ENCODE measurements at regions not wholly inside any gene's neighbourhood (a gene's known extent, or its start where the extent isn't known, plus 50 kb on each side); places are given as distances from the start of the nearest gene placed in this dataset.

- H3K36me3 ChIP-seq (ENCODE audit: control insufficient read depth, insufficient read depth, low read length), result no peaks in the 10 kb centered on the region
- no peak overlapping the region for H2AK5ac ChIP-seq (ENCODE audit: low read depth, low read length)
- in situ Hi-C loops (cut with MboI; ENCODE audit: low sequenced_read_pairs), result no loop called here
- dilution Hi-C loops (cut with HindIII; ENCODE audit: low sequenced_read_pairs, unreplicated experiment), result no loop called here
- intact Hi-C loops (cut with micrococcal nuclease), result no loop called here
- whole genome bisulfite sequencing, 2 experiments (ENCODE audit: extremely low coverage in 2 of 2, insufficient read length in 1 of 2), result no CpG with 5 or more reads among the region's 1 CpG
- peaks cover 3% of the 10 kb centered on the region for H3K9me3 ChIP-seq (ENCODE audit: control insufficient read depth, insufficient read depth, low read length)
- ChIA-PET POLR2A (ENCODE audit: unreplicated experiment) (no interaction called here), CTCF (interaction anchor here (0.6 kb wide), 1 partner anchor 809 kb away, joined by 6 read pairs; no protein-coding TSS in a partner anchor)
- TF ChIP-seq POLR2A (IDR thresholded peaks at IDR 0.05; ENCODE audit: low read depth, low read length), result no peak
- no peak overlapping the region for H4K91ac ChIP-seq (ENCODE audit: insufficient read depth, low read depth, low read length)
- H2BK120ac ChIP-seq (ENCODE audit: low read depth, low read length), result no peak overlapping the region
- no peaks in the 10 kb centered on the region for H3K9me1 ChIP-seq (ENCODE audit: insufficient read depth, low read length)
- H3K27me3 ChIP-seq (ENCODE audit: control insufficient read depth, insufficient read depth, low read length), result peaks cover 5% of the 10 kb centered on the region; the same call in 1 of the 2 replicates
- no peak overlapping the region for H3K27ac ChIP-seq (ENCODE audit: insufficient read depth, low read length)
- no TSS peak for BruUV-seq (replicated peaks)
- 0 out of 2 replicates have a peak overlapping the region, but pooled peaks have one; percentile 3 for H3K14ac ChIP-seq (replicated peaks; ENCODE audit: low read depth, low read length)
- no peak for ATAC-seq (ENCODE audit: low read depth)
- no peaks in the 10 kb centered on the region for H3K79me1 ChIP-seq (ENCODE audit: low read depth in 1 of 2, low read length in 2 of 2)
- H3K9ac ChIP-seq (ENCODE audit: low read depth, low read length), result no peak overlapping the region
- H3K56ac ChIP-seq (ENCODE audit: extremely low read depth, insufficient read depth, low read length), result no peak overlapping the region
- H4K8ac ChIP-seq (ENCODE audit: low read depth in 2 of 2, low read length in 2 of 2), result no peak overlapping the region
- H4K5ac ChIP-seq (ENCODE audit: low read depth, low read length), result no peak overlapping the region
- H3K4me2 ChIP-seq (ENCODE audit: low read depth, low read length), result no peak overlapping the region
- H3K4me1 ChIP-seq (ENCODE audit: control insufficient read depth, insufficient read depth, low read length), result no peaks in the 10 kb centered on the region
- H2AFZ ChIP-seq (replicated peaks; ENCODE audit: low read length, poor library complexity), result no peak overlapping the region
- H2BK5ac ChIP-seq (ENCODE audit: low read depth, low read length, poor library complexity, severe bottlenecking), result no peak overlapping the region
- H2AK9ac ChIP-seq (replicated peaks; ENCODE audit: low read depth, low read length, poor library complexity), result no peak overlapping the region
- H2BK15ac ChIP-seq (ENCODE audit: low read depth, low read length), result no peak overlapping the region
- H3K23ac ChIP-seq (ENCODE audit: low read depth, low read length), result no peak overlapping the region
- H3K4me3 ChIP-seq (ENCODE audit: insufficient read depth, low read depth, low read length), result no peak overlapping the region
- no peak overlapping the region for H3K4ac ChIP-seq (ENCODE audit: low read depth, low read length)
- no peaks in the 10 kb centered on the region for H4K20me1 ChIP-seq (ENCODE audit: insufficient read depth, low read length)
- H2BK20ac ChIP-seq (ENCODE audit: low read depth, low read length), result no peak overlapping the region
- DNase-seq, result no peak
- H3K18ac ChIP-seq (ENCODE audit: low read depth, low read length), result no peak overlapping the region
Measured at GRCh38 chr14:89089330-89089729, 264.9 kb downstream of the TTC8 start.

All from IMR-90 (cell line).